Ishikawa (cell line): ENCODE measurements at regions not wholly inside any gene's neighbourhood (a gene's known extent, or its start where the extent isn't known, plus 50 kb on each side); places are given as distances from the start of the nearest gene placed in this dataset.

ENCODE experiments used
- CEBPB ChIP-seq: IDR thresholded peaks from 2 replicates; pipeline ENCODE4 v1.6.1; 2012
- CREB1 ChIP-seq: IDR thresholded peaks from 2 replicates; pipeline ENCODE4 v1.6.1; 2012; ENCODE audit warnings: low read depth
- EP300 ChIP-seq: IDR thresholded peaks from 2 replicates; pipeline ENCODE4 v1.6.1; 2012; ENCODE audit warnings: borderline replicate concordance
- FOXM1 ChIP-seq: IDR thresholded peaks from 2 replicates; pipeline ENCODE4 v1.6.1; 2012; ENCODE audit warnings: low read depth, borderline replicate concordance
- MAX ChIP-seq: IDR thresholded peaks from 2 replicates; pipeline ENCODE4 v1.6.1; 2012
- RAD21 ChIP-seq: IDR thresholded peaks from 2 replicates; pipeline ENCODE4 v1.6.1; 2012; ENCODE audit warnings: low read depth
- REST ChIP-seq: IDR thresholded peaks from 2 replicates; pipeline ENCODE4 v1.6.1; 2012; ENCODE audit warnings: low read depth, mild to moderate bottlenecking
- TAF1 ChIP-seq: IDR thresholded peaks from 2 replicates; pipeline ENCODE4 v1.6.1; 2012; ENCODE audit warnings: low read depth, mild to moderate bottlenecking
- TCF12 ChIP-seq: IDR thresholded peaks from 2 replicates; pipeline ENCODE4 v1.6.1; 2012; ENCODE audit warnings: low read depth
- TEAD4 ChIP-seq: IDR thresholded peaks from 2 replicates; pipeline ENCODE4 v1.6.1; 2012
- USF1 ChIP-seq: IDR thresholded peaks from 2 replicates; pipeline ENCODE4 v1.6.1; 2012
- YY1 ChIP-seq: IDR thresholded peaks from 2 replicates; pipeline ENCODE4 v1.6.1; 2012; ENCODE audit warnings: low read depth

GRCh38 chr3:90134090-90134489 is 1026.7 kb downstream of the EPHA3 start:
- TF ChIP-seq EP300 (no peak), TAF1 (no peak), YY1 (no peak), REST (no peak), USF1 (no peak), RAD21 (no peak), CEBPB (no peak), CREB1 (no peak), TEAD4 (no peak), TCF12 (no peak), FOXM1 (no peak), MAX (no peak)
